Natural killer cell treated with Interleukin-12 subunit alpha and Interleukin-12 subunit beta and Interleukin-15 and Interleukin-18, amount 100 ng/mL, for 72 hours (primary cell): ENCODE measurements at regions not wholly inside any gene's neighbourhood (a gene's known extent, or its start where the extent isn't known, plus 50 kb on each side); places are given as distances from the start of the nearest gene placed in this dataset.
A peak's percentile ranks its signal among the peaks of the same experiment; 100 is the strongest.

ENCODE experiments used
- ATAC-seq, 2 donors: fragments of 150-1000 bp; cut with Tn5 transposase in 1 of 2; sonication (Bioruptor Pico), chemical (Tn5 transposase) in 1 of 2; 2 replicates each; pipeline ENCODE4 v1.10.0; 2021
- DNase-seq: peaks from one replicate; pipeline ENCODE4 v3.0.0; 2022; ENCODE audit warnings: low spot score
- H3K27ac Mint-ChIP-seq, 2 donors: 1 replicate in 1 of 2; 2 replicates in 1 of 2; pipeline ENCODE4 v1.8.0; 2022; ENCODE audit warnings: mixed read lengths in 2 of 2, mild to moderate bottlenecking in 1 of 2, moderate library complexity in 1 of 2
- H3K27me3 Mint-ChIP-seq, 2 donors: 1 replicate in 1 of 2; 2 replicates in 1 of 2; pipeline ENCODE4 v1.8.0; 2022; ENCODE audit warnings: mixed read lengths in 2 of 2
- H3K36me3 Mint-ChIP-seq: one replicate; pipeline ENCODE4 v1.8.0; 2022; ENCODE audit warnings: mixed read lengths
- H3K4me1 Mint-ChIP-seq, 2 donors: 1 replicate in 1 of 2; 2 replicates in 1 of 2; pipeline ENCODE4 v1.8.0; 2022; ENCODE audit warnings: low read depth in 2 of 2, mixed read lengths in 2 of 2, mild to moderate bottlenecking in 1 of 2
- H3K4me3 Mint-ChIP-seq: one replicate; pipeline ENCODE4 v1.8.0; 2022; ENCODE audit warnings: mixed read lengths
- H3K9me3 Mint-ChIP-seq: 2 replicates; pipeline ENCODE4 v1.8.0; 2022; ENCODE audit warnings: mixed read lengths

DNA sequence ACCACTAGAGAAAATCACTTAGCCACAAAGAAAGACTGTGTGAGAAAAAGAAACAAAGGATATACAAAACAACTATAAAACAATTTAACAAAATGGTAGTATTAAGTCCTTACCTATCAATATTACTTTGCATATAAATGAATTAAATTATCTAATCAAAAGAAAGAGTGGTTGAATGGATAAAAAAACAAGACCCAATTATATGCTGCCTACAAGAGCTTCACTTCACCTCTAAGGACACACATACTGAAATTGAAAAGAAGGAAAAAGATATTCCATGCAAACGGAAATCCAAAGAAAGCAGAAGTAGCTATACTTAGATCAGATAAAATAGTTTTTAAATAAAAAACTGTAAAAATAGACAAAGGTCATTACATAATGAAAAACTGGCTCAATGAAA, 134.9 kb upstream of the CCDC196 start:
- no peak for DNase-seq
- no peak overlapping the region for H3K4me3 Mint-ChIP-seq
- H3K27me3 Mint-ChIP-seq: peaks cover 3 to 26% of the 10 kb centered on the region in 2 donors
- peaks cover 6% of the 10 kb centered on the region for H3K36me3 Mint-ChIP-seq
- ATAC-seq: no peak
- peaks cover 7% of the 10 kb centered on the region for H3K9me3 Mint-ChIP-seq
- H3K27ac Mint-ChIP-seq: no peak overlapping the region
- H3K4me1 Mint-ChIP-seq: no peaks in the 10 kb centered on the region

DNA sequence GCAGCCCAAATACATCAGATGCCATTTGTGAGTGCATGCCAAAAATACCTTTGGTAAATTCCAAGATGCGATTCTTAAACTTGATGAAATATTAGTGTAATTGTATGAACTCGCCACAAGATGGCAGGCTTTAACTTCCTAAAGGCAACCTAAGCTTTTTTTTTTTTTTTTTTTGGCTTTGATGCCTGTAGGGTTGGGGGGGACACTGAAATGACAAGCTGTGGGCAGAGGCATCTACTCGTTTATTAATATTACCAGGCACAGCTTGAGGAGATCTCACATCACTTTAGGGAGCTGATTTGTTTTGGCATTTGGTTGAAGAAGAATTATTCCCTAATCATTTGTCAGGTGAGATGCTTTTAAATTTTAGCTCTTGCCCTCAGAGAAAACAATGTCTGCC, 126.7 kb upstream of the CCDC196 start:
- H3K27ac Mint-ChIP-seq: no peak overlapping the region
- H3K27me3 Mint-ChIP-seq: peaks cover 2 to 14% of the 10 kb centered on the region in 2 donors
- H3K4me3 Mint-ChIP-seq: no peak overlapping the region
- H3K36me3 Mint-ChIP-seq: no peaks in the 10 kb centered on the region
- no peak for ATAC-seq
- no peaks in the 10 kb centered on the region for H3K9me3 Mint-ChIP-seq
- H3K4me1 Mint-ChIP-seq: no peaks in the 10 kb centered on the region
- DNase-seq: no peak

DNA sequence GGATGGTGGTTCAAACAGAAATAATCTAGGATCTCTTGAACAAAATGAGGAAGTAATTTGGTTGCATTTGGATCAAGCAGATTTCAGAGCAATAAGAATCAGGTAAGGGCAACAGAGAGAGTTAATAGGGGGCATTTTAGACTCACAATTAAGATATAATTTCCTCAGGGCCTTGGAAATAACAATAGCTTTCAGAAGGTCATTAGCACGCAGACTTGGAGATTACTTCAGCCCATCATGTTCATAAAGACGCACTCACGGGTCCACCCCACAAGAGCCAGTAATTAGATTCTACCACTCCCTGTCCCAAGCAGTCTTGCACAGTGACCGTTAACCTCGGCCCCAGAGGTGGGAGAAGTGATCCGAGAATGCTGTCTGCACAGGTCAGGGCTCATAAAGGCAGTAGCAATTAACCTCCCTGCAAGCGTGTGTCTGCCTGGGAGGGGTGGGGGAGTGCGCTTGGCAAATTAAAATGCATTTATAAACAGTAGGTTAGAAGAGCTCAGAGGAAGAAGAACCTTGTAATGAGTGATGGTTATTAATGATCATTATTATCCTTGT, 125.7 kb upstream of the CCDC196 start:
- ATAC-seq (no peak), DNase-seq (no peak)
- Mint-ChIP-seq H3K27ac (no peak overlapping the region), H3K4me3 (no peak overlapping the region), H3K27me3 (peaks cover 2 to 16% of the 10 kb centered on the region in 2 donors), H3K9me3 (no peaks in the 10 kb centered on the region), H3K4me1 (no peaks in the 10 kb centered on the region), H3K36me3 (no peaks in the 10 kb centered on the region)

DNA sequence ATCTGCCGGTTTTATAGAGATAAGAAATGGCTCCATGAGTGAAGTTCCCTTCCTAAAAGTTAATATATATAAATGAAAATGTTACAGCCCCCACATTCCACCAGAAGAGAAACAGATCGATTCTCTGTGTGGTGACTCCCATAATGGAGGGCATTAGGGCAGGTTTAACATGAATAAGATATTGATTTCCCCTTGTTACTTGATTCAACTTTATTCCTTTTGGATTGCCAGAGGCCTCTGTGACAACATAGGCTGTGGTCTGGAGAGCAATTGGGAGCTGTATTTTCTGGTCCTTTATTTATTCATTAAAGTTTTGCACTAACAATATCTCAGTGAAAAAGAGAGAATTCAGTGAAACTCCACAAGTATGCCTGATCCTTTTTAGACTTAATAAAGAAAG, 125.2 kb upstream of the CCDC196 start:
- ATAC-seq (no peak), DNase-seq (no peak)
- Mint-ChIP-seq H3K4me1 (no peaks in the 10 kb centered on the region), H3K4me3 (no peak overlapping the region), H3K36me3 (no peaks in the 10 kb centered on the region), H3K27ac (no peak overlapping the region), H3K27me3 (peaks cover 5 to 21% of the 10 kb centered on the region in 2 donors), H3K9me3 (no peaks in the 10 kb centered on the region)

DNA sequence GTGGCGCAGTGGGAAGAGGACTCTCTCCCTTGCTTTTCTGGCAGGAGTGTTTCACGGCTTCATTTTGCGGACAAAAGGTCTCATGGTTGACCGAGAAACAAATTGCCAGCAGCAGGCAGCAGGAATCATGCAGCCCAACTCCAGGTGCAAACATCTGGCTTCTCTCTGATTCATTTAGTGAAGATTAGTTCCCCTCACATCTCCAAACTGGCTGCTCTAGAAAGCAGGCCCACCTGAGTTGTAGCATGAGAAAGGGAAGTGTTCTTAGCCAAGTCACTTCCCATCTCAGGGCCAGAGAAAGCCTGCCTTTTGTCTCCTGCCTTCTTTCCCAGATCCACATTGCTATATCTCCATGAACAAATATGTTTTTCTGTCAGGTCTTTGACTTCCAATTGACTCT, 120.8 kb upstream of the CCDC196 start:
- Mint-ChIP-seq H3K9me3 (no peaks in the 10 kb centered on the region), H3K4me3 (no peak overlapping the region), H3K4me1 (no peaks in the 10 kb centered on the region), H3K27ac (no peak overlapping the region), H3K36me3 (no peaks in the 10 kb centered on the region), H3K27me3 (peaks cover 3 to 14% of the 10 kb centered on the region in 2 donors)
- ATAC-seq (no peak), DNase-seq (no peak)

DNA sequence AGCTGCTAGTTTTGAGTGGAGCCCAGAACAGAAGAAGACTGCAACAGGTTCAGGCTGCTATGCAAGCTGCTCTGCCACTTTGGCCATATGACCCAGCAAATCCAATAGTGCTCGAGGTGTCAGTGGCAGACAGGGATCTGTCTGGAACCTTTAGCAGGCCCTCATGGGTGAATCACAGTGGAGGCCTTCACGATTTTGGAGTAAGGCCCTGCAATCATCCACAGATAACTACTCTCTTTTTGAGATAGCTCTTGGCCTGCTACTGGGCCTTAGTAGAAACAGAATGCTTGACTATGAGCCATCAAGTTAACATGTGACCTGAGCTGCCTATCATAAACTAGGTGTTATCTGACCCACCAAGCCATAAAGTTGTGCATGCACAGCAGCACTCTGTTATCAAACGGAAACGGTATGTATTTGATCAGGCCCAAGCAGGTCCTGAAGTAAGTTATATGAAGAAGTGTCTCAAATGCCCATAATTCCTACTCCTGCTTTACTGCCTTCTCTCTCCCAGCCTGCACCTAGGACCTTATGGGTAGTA, 116.9 kb upstream of the CCDC196 start:
- Mint-ChIP-seq H3K27me3 (peaks cover 3 to 17% of the 10 kb centered on the region in 2 donors), H3K9me3 (no peaks in the 10 kb centered on the region), H3K4me3 (no peak overlapping the region), H3K36me3 (no peaks in the 10 kb centered on the region), H3K4me1 (no peaks in the 10 kb centered on the region), H3K27ac (no peak overlapping the region)
- no peak for DNase-seq
- ATAC-seq: no peak

DNA sequence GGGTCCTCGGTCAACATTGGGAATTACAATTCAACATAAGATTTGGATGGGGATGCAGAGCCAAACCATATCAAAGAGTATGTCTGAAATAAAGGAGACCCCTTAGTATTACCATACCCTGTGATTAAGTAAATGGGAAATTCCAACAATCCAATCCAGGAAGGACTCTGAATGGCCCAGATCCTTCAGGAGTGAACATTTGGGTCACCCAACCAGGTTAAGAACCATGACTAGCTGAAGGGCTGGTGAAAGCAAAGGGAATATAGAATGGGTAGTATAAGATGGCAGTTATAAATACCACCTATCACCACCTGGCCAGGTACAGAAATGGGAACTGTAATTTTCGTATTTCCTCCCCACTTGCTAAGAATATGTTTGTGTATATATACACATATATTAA, 114.4 kb upstream of the CCDC196 start:
- H3K27me3 Mint-ChIP-seq: peaks cover 2 to 15% of the 10 kb centered on the region in 2 donors
- no peak for ATAC-seq

DNA sequence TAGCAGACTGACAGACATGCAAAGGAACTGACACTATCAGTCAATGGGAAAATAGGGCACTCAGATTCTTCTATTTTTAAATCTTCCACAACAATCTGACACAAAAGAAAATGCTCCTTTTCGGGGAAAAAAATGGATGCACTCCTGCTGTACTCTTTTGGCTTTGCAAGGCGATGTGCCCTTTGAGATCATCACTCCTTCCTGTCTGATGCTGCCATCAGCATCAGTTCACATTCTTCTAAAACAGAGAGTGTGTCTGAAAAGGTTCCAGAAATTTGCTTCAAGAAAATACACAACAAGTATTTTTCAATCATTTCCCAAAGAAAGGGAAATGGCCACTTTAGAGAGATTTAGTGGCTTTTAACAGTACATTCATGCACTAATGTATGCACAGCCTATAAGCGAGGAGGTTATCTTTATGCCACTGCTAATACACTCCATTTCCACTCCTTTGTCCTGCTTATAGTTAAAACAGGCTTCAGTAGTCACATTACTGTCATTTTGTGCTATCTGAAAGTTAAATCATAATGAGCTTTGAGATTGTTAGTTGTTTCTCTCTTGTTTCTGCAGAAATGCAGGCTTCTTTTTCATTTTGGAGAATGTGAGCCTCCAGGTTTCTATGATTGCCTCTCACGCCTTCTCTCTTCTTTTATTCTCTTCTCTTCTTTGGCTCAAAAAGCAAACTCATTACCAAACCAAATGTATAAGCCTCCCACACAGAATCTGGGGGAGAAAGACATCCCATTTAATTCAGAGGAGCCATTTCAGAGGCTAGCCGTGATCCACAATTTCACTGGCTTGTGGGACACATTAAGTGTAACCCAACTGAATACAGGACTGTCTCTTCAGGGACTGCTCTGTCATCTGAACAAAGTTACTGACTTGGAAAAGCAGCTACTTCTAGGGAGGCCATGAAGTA, 110.9 kb upstream of the CCDC196 start:
- DNase-seq: no peak
- no peaks in the 10 kb centered on the region for H3K36me3 Mint-ChIP-seq
- no peak overlapping the region for H3K4me3 Mint-ChIP-seq
- no peak overlapping the region for H3K27ac Mint-ChIP-seq
- H3K9me3 Mint-ChIP-seq: no peaks in the 10 kb centered on the region
- no peaks in the 10 kb centered on the region for H3K4me1 Mint-ChIP-seq
- peaks cover 2 to 29% of the 10 kb centered on the region in 2 donors for H3K27me3 Mint-ChIP-seq
- no peak for ATAC-seq

More for the DNA sequence above, 114.4 kb upstream of the CCDC196 start:
- Mint-ChIP-seq H3K4me1 (no peaks in the 10 kb centered on the region), H3K4me3 (no peak overlapping the region), H3K27ac (no peak overlapping the region), H3K36me3 (no peaks in the 10 kb centered on the region), H3K9me3 (no peaks in the 10 kb centered on the region)
- no peak for DNase-seq

DNA sequence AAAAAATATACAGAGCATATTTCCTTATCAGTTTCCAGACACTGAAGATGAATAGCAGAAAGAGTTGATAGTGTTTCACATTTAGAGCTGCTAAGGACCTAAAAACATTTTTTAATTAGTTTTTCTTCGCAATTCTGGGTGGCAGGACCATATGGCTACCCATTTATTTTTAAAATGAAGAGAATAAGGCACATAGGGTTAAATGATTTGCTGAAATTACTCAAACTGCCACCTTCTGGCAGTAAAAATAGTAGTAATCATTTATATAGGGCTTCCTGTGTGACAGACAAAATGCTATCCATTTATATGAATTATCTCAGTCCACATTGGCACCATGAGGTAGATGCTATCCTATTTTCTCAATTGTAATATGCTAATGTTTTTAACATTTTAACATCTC, 108.6 kb upstream of the CCDC196 start:
- H3K27ac Mint-ChIP-seq: no peak overlapping the region
- DNase-seq: no peak
- H3K4me3 Mint-ChIP-seq: no peak overlapping the region
- H3K4me1 Mint-ChIP-seq: no peaks in the 10 kb centered on the region
- no peak for ATAC-seq
- H3K27me3 Mint-ChIP-seq: peaks cover 2 to 37% of the 10 kb centered on the region in 2 donors
- H3K36me3 Mint-ChIP-seq: no peaks in the 10 kb centered on the region
- no peaks in the 10 kb centered on the region for H3K9me3 Mint-ChIP-seq

DNA sequence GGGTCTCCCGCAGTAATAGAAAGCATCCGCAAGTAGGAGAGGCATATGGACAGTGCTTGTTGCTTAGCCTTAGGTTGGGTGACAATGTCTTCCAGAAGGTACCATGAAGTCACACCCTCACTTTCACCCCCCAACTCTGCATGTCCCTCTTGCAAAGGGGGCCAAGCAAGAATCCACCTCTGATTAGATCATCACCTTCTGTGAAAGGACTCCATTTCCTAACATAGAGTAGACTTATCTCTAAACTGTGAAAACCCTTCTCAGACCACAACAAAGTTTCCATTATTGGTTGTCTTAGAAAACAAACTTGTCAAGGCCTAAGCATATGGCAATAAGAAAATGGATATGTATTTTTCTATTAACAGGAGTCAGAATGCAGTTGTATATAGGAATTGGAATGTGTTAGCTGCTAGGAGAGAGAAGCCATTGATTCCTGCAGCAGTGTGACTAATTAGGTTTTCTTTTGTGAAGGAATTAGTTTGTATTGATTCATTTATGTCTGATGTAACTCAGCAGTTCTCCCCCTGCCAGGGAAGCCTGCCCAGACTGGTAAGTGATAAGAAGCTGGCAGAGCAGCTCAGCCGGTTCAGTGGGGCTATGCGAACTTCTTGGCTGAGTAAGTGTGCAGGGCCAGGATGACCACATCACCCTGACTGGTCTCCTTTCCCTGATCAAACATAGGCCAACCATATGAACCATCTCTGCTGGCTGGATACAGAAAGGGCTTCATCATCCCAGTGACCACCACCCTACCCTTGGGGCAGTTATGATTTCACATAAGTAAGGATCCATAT, 107.3 kb upstream of the CCDC196 start:
- H3K36me3 Mint-ChIP-seq: no peaks in the 10 kb centered on the region
- no peak for DNase-seq
- peak; percentile 15 to 27 for ATAC-seq
- no peak overlapping the region for H3K27ac Mint-ChIP-seq
- H3K4me1 Mint-ChIP-seq: no peaks in the 10 kb centered on the region
- H3K27me3 Mint-ChIP-seq: peaks cover 2 to 30% of the 10 kb centered on the region in 2 donors
- H3K9me3 Mint-ChIP-seq: no peaks in the 10 kb centered on the region
- no peak overlapping the region for H3K4me3 Mint-ChIP-seq

DNA sequence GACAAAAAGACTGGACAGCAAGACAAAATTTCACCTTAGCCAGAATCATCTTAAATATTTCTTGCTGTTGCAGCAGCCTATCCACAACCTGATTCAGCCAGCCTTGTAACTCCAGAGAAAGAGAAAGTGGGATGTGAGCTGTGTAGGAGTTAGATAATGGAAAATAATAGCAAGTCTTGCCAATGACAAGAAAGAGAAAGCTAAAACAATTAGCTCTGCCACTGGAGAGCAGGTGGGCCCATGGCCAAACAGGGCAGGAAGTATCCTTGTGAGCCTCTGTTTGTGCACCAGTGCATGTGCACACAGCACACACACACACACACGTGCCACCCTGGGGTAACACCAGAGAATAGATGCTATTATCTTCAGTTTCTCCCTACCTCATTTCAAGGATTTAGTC, 106.0 kb upstream of the CCDC196 start:
- Mint-ChIP-seq H3K9me3 (no peaks in the 10 kb centered on the region), H3K27me3 (peaks cover 2 to 27% of the 10 kb centered on the region in 2 donors), H3K36me3 (no peaks in the 10 kb centered on the region), H3K4me1 (no peaks in the 10 kb centered on the region), H3K27ac (no peak overlapping the region), H3K4me3 (no peak overlapping the region)
- DNase-seq (no peak), ATAC-seq (no peak)

DNA sequence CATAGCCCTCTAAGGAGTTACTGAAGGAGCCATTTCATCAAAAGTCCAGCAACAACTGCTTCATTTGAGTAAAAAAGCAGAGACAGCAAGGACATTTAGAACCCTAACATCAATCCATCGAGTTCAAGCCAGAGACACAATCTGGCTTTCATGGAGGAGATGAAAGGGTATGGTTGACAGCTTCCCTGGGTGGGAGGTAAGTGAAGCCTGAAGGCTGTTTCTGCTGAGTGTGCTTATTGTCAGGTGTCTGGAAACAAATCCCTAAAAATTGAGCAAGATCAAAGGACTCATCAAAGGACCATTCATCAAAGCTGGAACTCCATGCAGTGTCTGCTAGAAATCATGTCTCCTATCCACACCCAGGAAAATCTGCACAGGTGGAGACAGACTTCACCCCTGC, 104.4 kb upstream of the CCDC196 start:
- peaks cover 0 to 28% of the 10 kb centered on the region in 2 donors for H3K27me3 Mint-ChIP-seq

DNA sequence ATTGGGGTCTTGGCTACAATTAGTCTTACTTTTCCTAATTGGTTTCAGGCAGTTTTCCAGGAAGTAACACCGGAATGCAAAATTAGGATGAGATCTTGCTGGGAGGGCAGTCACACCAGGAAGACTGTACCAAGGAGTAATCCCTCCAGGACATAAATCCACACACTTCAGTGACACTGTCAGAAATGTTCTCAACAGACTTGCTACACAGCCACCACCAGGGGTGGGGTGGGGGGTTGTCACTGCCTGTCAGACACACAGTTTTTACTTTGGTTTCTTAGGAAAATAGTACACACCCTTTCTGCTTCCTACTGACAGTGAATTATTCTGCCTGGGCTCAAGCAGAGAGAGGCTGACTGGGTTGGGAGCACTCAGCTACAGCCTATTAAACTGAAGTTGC, 102.9 kb upstream of the CCDC196 start:
- Mint-ChIP-seq H3K36me3 (no peaks in the 10 kb centered on the region), H3K4me3 (no peak overlapping the region), H3K9me3 (no peaks in the 10 kb centered on the region), H3K27me3 (peaks cover 0 to 24% of the 10 kb centered on the region in 2 donors), H3K4me1 (no peaks in the 10 kb centered on the region), H3K27ac (no peak overlapping the region)
- ATAC-seq (no peak), DNase-seq (no peak)

More for the DNA sequence above, 104.4 kb upstream of the CCDC196 start:
- H3K4me1 Mint-ChIP-seq: no peaks in the 10 kb centered on the region
- H3K4me3 Mint-ChIP-seq: no peak overlapping the region
- H3K36me3 Mint-ChIP-seq: no peaks in the 10 kb centered on the region
- DNase-seq (no peak), ATAC-seq (no peak)
- no peak overlapping the region for H3K27ac Mint-ChIP-seq
- no peaks in the 10 kb centered on the region for H3K9me3 Mint-ChIP-seq

DNA sequence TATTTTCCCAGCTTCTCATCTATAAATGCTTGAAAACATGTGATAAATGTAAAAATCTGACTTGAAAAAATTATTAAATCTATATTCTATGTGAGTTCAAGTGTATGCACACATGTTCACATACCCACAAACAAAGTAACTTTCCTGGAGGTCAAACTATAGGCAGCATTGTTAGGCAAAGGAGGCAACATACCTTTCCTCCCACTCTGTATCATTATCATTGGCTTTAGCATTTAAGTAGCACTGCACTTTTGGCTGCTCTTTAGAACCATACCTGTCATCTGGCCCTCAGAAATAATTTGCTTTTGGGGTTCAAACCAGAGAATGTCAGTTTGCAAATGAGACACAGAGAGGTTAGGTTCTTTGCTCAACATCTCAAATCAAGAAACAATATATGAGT, 102.4 kb upstream of the CCDC196 start:
- Mint-ChIP-seq H3K27me3 (peaks cover 0 to 29% of the 10 kb centered on the region in 2 donors), H3K27ac (no peak overlapping the region), H3K36me3 (no peaks in the 10 kb centered on the region), H3K4me3 (no peak overlapping the region), H3K9me3 (no peaks in the 10 kb centered on the region), H3K4me1 (no peaks in the 10 kb centered on the region)
- DNase-seq (no peak), ATAC-seq (no peak)
